ENCODE measurements at regions not wholly inside any gene's neighbourhood (a gene's known extent, or its start where the extent isn't known, plus 50 kb on each side); places are given as distances from the start of the nearest gene placed in this dataset.

- no peak for TF ChIP-seq YY1 (IDR thresholded peaks at IDR 0.05; ENCODE audit: extremely low read depth, insufficient replicate concordance, low read depth, low read length)
These were observed 757.6 kb downstream of the SEMA5A start (continued) for GRCh38 chr5:8788246-8788645.

GRCh38 chr5:8805653-8806052 is 740.2 kb downstream of the SEMA5A start:
- Histone ChIP-seq H3K36me3 (ENCODE audit: control insufficient read depth in 1 of 2, insufficient read depth in 2 of 2, low read length in 2 of 2) (no peaks in the 10 kb centered on the region), H3K4me2 (ENCODE audit: low read length) (no peak overlapping the region), H3K9me3 (ENCODE audit: control insufficient read depth in 1 of 2, insufficient read depth in 1 of 2, low read depth in 1 of 2, low read length in 2 of 2) (peaks cover 6 to 17% of the 10 kb centered on the region in 2 experiments; a peak in 3 of 4 replicates), H2AFZ (ENCODE audit: low read depth, low read length, poor library complexity, severe bottlenecking) (no peak overlapping the region), H3K27me3 (ENCODE audit: insufficient read depth, low read length) (no peaks in the 10 kb centered on the region), H3K9me2 (ENCODE audit: insufficient read depth) (no peaks in the 10 kb centered on the region), H3K79me2 (ENCODE audit: insufficient read depth, low read length) (no peaks in the 10 kb centered on the region), H3K4me3 (replicated peaks in 1 of 2; ENCODE audit: low read depth in 1 of 2, low read length in 2 of 2) (no peak overlapping the region), H4K20me1 (ENCODE audit: insufficient read depth) (no peaks in the 10 kb centered on the region), H3K9ac (ENCODE audit: low read length) (no peak overlapping the region), H3K4me1 (ENCODE audit: control insufficient read depth in 1 of 2, insufficient read depth in 2 of 2, low read length in 2 of 2) (no peaks in the 10 kb centered on the region), H3K27ac (ENCODE audit: low read depth, low read length) (no peak overlapping the region)
- intact Hi-C loops (cut with micrococcal nuclease) = no loop called here
- TF ChIP-seq ATF3 (IDR thresholded peaks at IDR 0.05) = no peak
- TF ChIP-seq SIN3A (IDR thresholded peaks at IDR 0.05; ENCODE audit: low read depth) = no peak
- TF ChIP-seq SP1 (IDR thresholded peaks at IDR 0.05; ENCODE audit: low read depth) = no peak
- TF ChIP-seq EZH2phosphoT487 (IDR thresholded peaks at IDR 0.05; ENCODE audit: borderline replicate concordance) = no peak
- TF ChIP-seq EGR1 (IDR thresholded peaks at IDR 0.05; ENCODE audit: low read depth) = no peak
- TF ChIP-seq ZFX (IDR thresholded peaks at IDR 0.05) = no peak
- TF ChIP-seq RAD21 (IDR thresholded peaks at IDR 0.05; ENCODE audit: low read depth) = no peak
- ChIA-PET POLR2A (no interaction called here), CTCF (no interaction called here), RAD21 (ENCODE audit: low non-redundant PET in 1 of 2, low total read pairs in 2 of 2, uncharacterized antibody in 2 of 2, unreplicated experiment in 2 of 2) (no interaction called here)
- BruUV-seq (replicated peaks) = no TSS peak
- DNase-seq (ENCODE audit: low read depth, low spot score) (no peak), ATAC-seq (no peak)

GRCh38 chr5:8807636-8808035 is 738.2 kb downstream of the SEMA5A start:
- Histone ChIP-seq H3K36me3 (ENCODE audit: control insufficient read depth in 1 of 2, insufficient read depth in 2 of 2, low read length in 2 of 2) (no peaks in the 10 kb centered on the region), H3K4me2 (ENCODE audit: low read length) (no peak overlapping the region), H3K27ac (ENCODE audit: low read depth, low read length) (no peak overlapping the region), H3K9me3 (ENCODE audit: control insufficient read depth in 1 of 2, insufficient read depth in 1 of 2, low read depth in 1 of 2, low read length in 2 of 2) (peaks cover 11 to 14% of the 10 kb centered on the region in 2 experiments; a peak in 2 of 4 replicates), H3K79me2 (ENCODE audit: insufficient read depth, low read length) (no peaks in the 10 kb centered on the region), H3K9me2 (ENCODE audit: insufficient read depth) (no peaks in the 10 kb centered on the region), H3K4me3 (replicated peaks in 1 of 2; ENCODE audit: low read depth in 1 of 2, low read length in 2 of 2) (no peak overlapping the region), H3K4me1 (ENCODE audit: control insufficient read depth in 1 of 2, insufficient read depth in 2 of 2, low read length in 2 of 2) (no peaks in the 10 kb centered on the region), H3K27me3 (ENCODE audit: insufficient read depth, low read length) (no peaks in the 10 kb centered on the region), H4K20me1 (ENCODE audit: insufficient read depth) (no peaks in the 10 kb centered on the region), H3K9ac (ENCODE audit: low read length) (no peak overlapping the region), H2AFZ (ENCODE audit: low read depth, low read length, poor library complexity, severe bottlenecking) (no peak overlapping the region)
- intact Hi-C loops (cut with micrococcal nuclease) = no loop called here
- TF ChIP-seq CEBPB (IDR thresholded peaks at IDR 0.05; ENCODE audit: low read depth) = no peak
- TF ChIP-seq SIN3A (IDR thresholded peaks at IDR 0.05; ENCODE audit: low read depth) = no peak
- no TSS peak for BruUV-seq (replicated peaks)
- RAD21 ChIA-PET (ENCODE audit: low non-redundant PET in 1 of 2, low total read pairs in 2 of 2, uncharacterized antibody in 2 of 2, unreplicated experiment in 2 of 2) = no interaction called here
- ATAC-seq (no peak), DNase-seq (ENCODE audit: low read depth, low spot score) (no peak)
- POLR2A ChIA-PET = no interaction called here
- CTCF ChIA-PET = no interaction called here
